GM12878 (cell line): ENCODE measurements at regions not wholly inside any gene's neighbourhood (a gene's known extent, or its start where the extent isn't known, plus 50 kb on each side); places are given as distances from the start of the nearest gene placed in this dataset.

Experiments
- ATAC-seq: fragments of 200-7000 bp; cut with Tn5 transposase; 3 replicates; pipeline ENCODE4 v1.9.1; 2020; ENCODE audit warnings: mild to moderate bottlenecking, moderate library complexity
- BruUV-seq: library from RNA; stranded (reverse); fragments of 400-500 nt; replicated peaks from 2 replicates; lab custom pipeline; 2021; lab: Mats Ljungman, UMichigan
- CTCF ChIA-PET: fragments of 300-600 bp; sonication (Branson Sonifier 250); formaldehyde crosslinking; extraction: SDS; loops from one replicate; lab custom pipeline; 2021; ENCODE audit warnings: inconsistent platforms; lab: Yijun Ruan, JAX
- POLR2A ChIA-PET: fragments of 350-600 bp; formaldehyde crosslinking; extraction: SDS; loops from one replicate; lab custom pipeline; 2021; ENCODE audit warnings: inconsistent platforms; lab: Charles Lee
- RAD21 ChIA-PET: fragments of 300-600 bp; sonication (Branson Sonifier 250); formaldehyde crosslinking; loops from one replicate; lab custom pipeline; 2023; ENCODE audit warnings: antibody characterized with exemption; ENCODE audit not compliant: unreplicated experiment; lab: Charles Lee
- SMC1A ChIA-PET: fragments of 300-600 bp; sonication (Branson Sonifier 250); formaldehyde crosslinking; loops from one replicate; lab custom pipeline; 2023; ENCODE audit not compliant: unreplicated experiment, uncharacterized antibody; lab: Charles Lee
- DNase-seq: peaks from one replicate; pipeline ENCODE4 v3.0.0-alpha.2; 2011; ENCODE audit warnings: low read depth, low spot score
- FAIRE-seq: peaks from 3 replicates; lab custom pipeline; 2011; peaks lifted over from hg19 to GRCh38; lab: Jason Lieb, UNC
- H2AFZ ChIP-seq: 2 replicates; pipeline ENCODE4 v1.6.0; 2011; ENCODE audit warnings: low read depth, low read length, control low read depth; ENCODE audit not compliant: control insufficient read depth
- H3K27ac ChIP-seq: 2 replicates; pipeline ENCODE4 v1.5.1; 2011; ENCODE audit warnings: control low read depth; ENCODE audit not compliant: control insufficient read depth, insufficient read depth
- H3K27me3 ChIP-seq, 2 experiments: replicated peaks in 1 of 2; 2 replicates each; pipeline versions ENCODE4 v1.6.0 to v1.6.1; 2011; ENCODE audit warnings: low read length in 1 of 2; ENCODE audit not compliant: control insufficient read depth in 2 of 2, insufficient read depth in 2 of 2
- H3K36me3 ChIP-seq, 2 experiments: 2 replicates each; pipeline ENCODE4 v1.5.1; 2011; ENCODE audit warnings: low read length in 1 of 2; ENCODE audit not compliant: control insufficient read depth in 2 of 2, insufficient read depth in 2 of 2
- H3K4me1 ChIP-seq: 2 replicates; pipeline ENCODE4 v1.6.1; 2011; ENCODE audit warnings: mild to moderate bottlenecking, low read length, moderate library complexity, mixed read lengths; ENCODE audit not compliant: control insufficient read depth, insufficient read depth
- H3K4me2 ChIP-seq: 2 replicates; pipeline ENCODE4 v1.6.0; 2011; ENCODE audit warnings: control low read depth; ENCODE audit not compliant: control insufficient read depth, insufficient read depth
- H3K4me3 ChIP-seq: fragments of 200-600 bp; sonication (generic); 2 replicates; pipeline ENCODE4 v1.5.1; 2016
- H3K79me2 ChIP-seq: 2 replicates; pipeline ENCODE4 v1.6.0; 2011; ENCODE audit warnings: low read length; ENCODE audit not compliant: control insufficient read depth, insufficient read depth
- H3K9ac ChIP-seq: 2 replicates; pipeline ENCODE4 v1.8.0; 2011; ENCODE audit warnings: low read length, control low read depth, mixed read lengths; ENCODE audit not compliant: control insufficient read depth, insufficient read depth
- H3K9me3 ChIP-seq: replicated peaks from 3 replicates; pipeline ENCODE4 v1.5.1; 2011; ENCODE audit warnings: mild to moderate bottlenecking, low read length; ENCODE audit not compliant: control insufficient read depth, insufficient read depth
- H4K20me1 ChIP-seq: 2 replicates; pipeline ENCODE4 v1.6.0; 2011; ENCODE audit not compliant: control insufficient read depth, insufficient read depth
- ATF2 ChIP-seq: IDR thresholded peaks from 2 replicates; pipeline ENCODE4 v1.6.1; 2012; ENCODE audit warnings: low read length, inconsistent platforms
- CHD2 ChIP-seq: IDR thresholded peaks from 2 replicates; pipeline ENCODE4 v1.6.1; 2011; ENCODE audit warnings: low read depth, low read length, improper control_type of control experiment, borderline replicate concordance
- E2F8 ChIP-seq: fragments of 450-650 bp; IDR thresholded peaks from 2 replicates; pipeline ENCODE4 v1.6.1; 2018; ENCODE audit warnings: mild to moderate bottlenecking, low read depth, moderate library complexity; ENCODE audit not compliant: partially characterized antibody
- MXI1 ChIP-seq: fragments of 150-350 bp; IDR thresholded peaks from 2 replicates; pipeline ENCODE4 v1.6.1; 2011; ENCODE audit warnings: low read depth, mild to moderate bottlenecking, inconsistent platforms, low read length, improper control_type of control experiment
- MYC ChIP-seq: IDR thresholded peaks from 2 replicates; pipeline ENCODE4 v1.6.1; 2011; ENCODE audit warnings: mild to moderate bottlenecking, low read length, moderate library complexity, inconsistent platforms; ENCODE audit not compliant: insufficient read depth, insufficient replicate concordance, insufficient read length, severe bottlenecking
- NFIC ChIP-seq: IDR thresholded peaks from 2 replicates; pipeline ENCODE4 v1.6.1; 2012; ENCODE audit warnings: low read depth, mild to moderate bottlenecking, inconsistent platforms, low read length, moderate library complexity
- NFXL1 ChIP-seq: fragments of 450-650 bp; IDR thresholded peaks from 2 replicates; pipeline ENCODE4 v1.6.1; 2017; ENCODE audit warnings: antibody characterized with exemption, mild to moderate bottlenecking, borderline replicate concordance
- POLR2AphosphoS2 ChIP-seq: IDR thresholded peaks from 2 replicates; pipeline ENCODE4 v1.6.1; 2011; ENCODE audit warnings: low read depth, mild to moderate bottlenecking, low read length, improper control_type of control experiment, moderate library complexity
- RFX5 ChIP-seq: IDR thresholded peaks from 2 replicates; pipeline ENCODE4 v1.6.1; 2011; ENCODE audit warnings: low read depth, low read length, improper control_type of control experiment
- SMC3 ChIP-seq: IDR thresholded peaks from 2 replicates; pipeline ENCODE4 v1.6.1; 2011; ENCODE audit warnings: low read length, improper control_type of control experiment, borderline replicate concordance
- SREBF1 ChIP-seq: IDR thresholded peaks from 2 replicates; pipeline ENCODE4 v1.6.1; 2012; ENCODE audit warnings: mild to moderate bottlenecking, low read length
- TCF3 ChIP-seq: IDR thresholded peaks from 2 replicates; pipeline ENCODE4 v1.6.1; 2012; ENCODE audit warnings: low read depth, mild to moderate bottlenecking, low read length, borderline replicate concordance; ENCODE audit not compliant: insufficient read depth
- USF1 ChIP-seq: IDR thresholded peaks from 2 replicates; pipeline ENCODE4 v1.6.1; 2011; ENCODE audit warnings: borderline replicate concordance, low read depth, mild to moderate bottlenecking, moderate library complexity, mixed read lengths, low read length; ENCODE audit not compliant: insufficient read depth; ENCODE audit errors: extremely low read length
- ZNF217 ChIP-seq: fragments of 450-650 bp; IDR thresholded peaks from 2 replicates; pipeline ENCODE4 v1.6.1; 2017; ENCODE audit warnings: antibody characterized with exemption, mild to moderate bottlenecking
- ZNF592 ChIP-seq: fragments of 450-650 bp; IDR thresholded peaks from 2 replicates; pipeline ENCODE4 v1.6.1; 2017; ENCODE audit warnings: mild to moderate bottlenecking, moderate library complexity
- WGBS: methylation state at CpG from one replicate; pipeline ENCODE4 v1.1.6; 2016; ENCODE audit warnings: low lambda C conversion rate; ENCODE audit not compliant: insufficient replicate concordance, insufficient coverage; ENCODE audit errors: missing lambda C conversion rate; 5-methylcytosine and 5-hydroxymethylcytosine counted together
- in situ Hi-C: fragments of 300-500 bp; cut with MboI; formaldehyde crosslinking; loops from 9 replicates; pipeline ENCODE4 v1.14.3; 2018; ENCODE audit warnings: mixed read lengths
- intact Hi-C: fragments of 100-400 bp; cut with micrococcal nuclease; formaldehyde crosslinking; loops from one replicate; pipeline ENCODE4 v1.14.2; 2022; ENCODE audit not compliant: unreplicated experiment

- no peak for DNase-seq
- CTCF ChIA-PET: interaction anchor here (0.5 kb wide), 1 partner anchor 138 kb away, joined by 3 read pairs; no protein-coding TSS in a partner anchor
- Histone ChIP-seq H3K27ac (no peak overlapping the region), H3K79me2 (no peaks in the 10 kb centered on the region), H3K9ac (no peak overlapping the region), H3K4me1 (no peaks in the 10 kb centered on the region), H3K9me3 (no peaks in the 10 kb centered on the region), H3K4me3 (no peak overlapping the region), H3K4me2 (no peak overlapping the region), H4K20me1 (no peaks in the 10 kb centered on the region), H2AFZ (no peak overlapping the region), H3K36me3 (no peaks in the 10 kb centered on the region), H3K27me3 (peaks cover 0 to 3% of the 10 kb centered on the region in 2 experiments; a peak in 3 of 4 replicates)
- POLR2A ChIA-PET: no interaction called here
- FAIRE-seq: no peak
- no TSS peak for BruUV-seq
- intact Hi-C loops: no loop called here
- in situ Hi-C loops: no loop called here
- WGBS: 37% methylated on average over 6 of the region's 6 CpGs
- SMC1A ChIA-PET: no interaction called here
- RAD21 ChIA-PET: interaction anchor here (0.6 kb wide), 1 partner anchor 1921 kb away, joined by 4 read pairs; no protein-coding TSS in a partner anchor
- TF ChIP-seq ATF2 (no peak), TCF3 (no peak), MXI1 (no peak), RFX5 (no peak), ZNF592 (no peak), CHD2 (no peak), MYC (no peak), NFIC (no peak), SMC3 (no peak), NFXL1 (no peak), SREBF1 (no peak), USF1 (no peak), ZNF217 (no peak), E2F8 (no peak), POLR2AphosphoS2 (no peak)
- ATAC-seq: no peak; the same call in 2 of the 3 replicates
Observed at GRCh38 chr22:35489239-35489638, 51.4 kb upstream of the RASD2 start.
